ENCODE measurements at regions not wholly inside any gene's neighbourhood (a gene's known extent, or its start where the extent isn't known, plus 50 kb on each side); places are given as distances from the start of the nearest gene placed in this dataset.
"Not testable (repeated sequence)": the region's sequence is repeated elsewhere in the genome, so short reads cannot be mapped to it uniquely, and the experiment has no call there.

GRCh38 chr2:152273732-152274260 is 61.2 kb upstream of the FMNL2 start:
- DNase-seq (ENCODE audit: low read depth) = not testable (repeated sequence)

GRCh38 chr2:152277896-152278295 is 57.1 kb upstream of the FMNL2 start:
- DNase-seq (ENCODE audit: low read depth) = not testable (repeated sequence)

- no peak for DNase-seq (ENCODE audit: low read depth)
Observed at GRCh38 chr2:152278526-152278925, 56.4 kb upstream of the FMNL2 start.

GRCh38 chr2:152279367-152279766 is 55.6 kb upstream of the FMNL2 start:
- not testable (repeated sequence) for DNase-seq (ENCODE audit: low read depth)

GRCh38 chr2:152280780-152281179 is 54.2 kb upstream of the FMNL2 start:
- DNase-seq (ENCODE audit: low read depth) = no peak

GRCh38 chr2:152283392-152283791 is 51.6 kb upstream of the FMNL2 start:
- DNase-seq (ENCODE audit: low read depth) = no peak

GRCh38 chr2:152284398-152284797 is 50.6 kb upstream of the FMNL2 start:
- DNase-seq (ENCODE audit: low read depth) = no peak

Data from RPMI7951 (cell line).